ENCODE measurements at regions not wholly inside any gene's neighbourhood (a gene's known extent, or its start where the extent isn't known, plus 50 kb on each side); places are given as distances from the start of the nearest gene placed in this dataset.
"Not testable (repeated sequence)": the region's sequence is repeated elsewhere in the genome, so short reads cannot be mapped to it uniquely, and the experiment has no call there.

- DNase-seq: no peak
Measured at GRCh38 chrX:16320765-16321355, 153.6 kb downstream of the MAGEB17 start.

- DNase-seq: no peak
Measured at GRCh38 chrX:16333453-16333852, 166.2 kb downstream of the MAGEB17 start.

DNA sequence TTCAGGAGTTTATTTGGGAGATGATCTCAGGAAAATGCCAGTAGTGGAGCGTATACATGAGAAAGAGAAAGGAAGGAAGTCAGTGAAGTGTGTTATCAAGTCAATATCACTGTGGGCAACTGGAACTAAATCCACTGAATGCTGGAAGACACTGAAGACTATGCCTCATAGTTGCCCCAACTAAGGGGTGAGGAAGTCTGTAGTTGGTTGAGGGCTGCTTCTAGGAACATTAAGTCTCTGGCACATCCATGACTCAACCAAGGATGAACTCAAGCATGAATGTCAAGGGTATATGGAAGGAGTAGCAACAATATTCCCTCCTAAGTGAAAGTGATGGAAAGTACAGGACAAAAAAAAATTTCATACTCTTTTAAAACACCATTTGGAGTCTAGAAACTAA, 167.9 kb downstream of the MAGEB17 start:
- no peak for DNase-seq

DNA sequence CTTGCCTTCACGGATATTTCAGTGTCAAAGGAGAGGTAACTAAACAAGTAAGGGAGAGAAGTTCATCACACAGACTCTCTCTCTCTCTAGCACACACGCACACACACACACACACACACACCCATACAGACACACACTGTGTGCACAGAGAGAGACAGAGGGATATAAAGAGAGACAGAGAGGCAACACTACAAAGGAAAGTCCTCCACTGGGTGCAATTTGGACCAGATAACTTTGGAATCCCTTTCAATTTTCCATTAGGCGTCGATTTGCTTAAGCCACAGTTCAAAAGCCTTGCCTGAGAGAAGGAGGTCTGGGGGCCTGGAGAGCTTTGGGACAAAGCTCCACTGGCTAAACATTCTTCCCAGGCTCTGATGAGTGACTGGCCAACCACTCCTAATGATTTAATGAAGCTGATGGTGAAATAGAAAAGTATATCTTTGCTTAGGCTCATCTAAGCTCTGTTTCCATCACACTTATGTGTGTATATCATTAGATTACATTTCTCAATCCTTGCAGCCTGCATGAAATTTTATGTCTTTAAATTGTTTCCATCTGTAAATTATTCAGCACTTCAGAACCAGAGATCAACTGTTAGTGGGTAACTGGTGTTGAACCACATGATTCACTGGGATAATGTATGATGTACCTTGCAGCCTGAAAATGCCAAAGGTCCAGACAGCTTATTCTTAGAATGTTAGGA, 180.8 kb downstream of the MAGEB17 start:
- DNase-seq: no peak

GRCh38 chrX:16357902-16358301, 190.6 kb downstream of the MAGEB17 start:
- DNase-seq: no peak

GRCh38 chrX:16360056-16360455, 192.8 kb downstream of the MAGEB17 start:
- not testable (repeated sequence) for DNase-seq

DNA sequence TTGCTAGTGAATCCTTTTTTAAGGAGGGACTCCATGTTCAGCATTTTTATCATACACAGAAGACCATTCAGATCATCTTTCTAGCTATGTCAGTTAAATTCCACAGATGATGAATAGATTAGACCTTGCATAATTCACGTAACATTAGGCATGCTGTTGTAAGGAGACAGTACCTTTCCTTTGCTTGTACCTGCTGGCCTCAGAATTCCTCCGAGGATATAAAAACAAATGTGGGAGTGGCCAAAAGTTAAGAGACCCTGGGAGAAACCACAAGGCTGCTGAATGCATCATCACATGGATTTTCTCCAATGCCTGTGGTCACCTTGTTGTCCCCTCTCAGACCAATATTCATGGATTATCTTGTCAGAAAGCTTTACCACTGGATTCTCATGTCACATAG, 201.4 kb downstream of the MAGEB17 start:
- no peak for DNase-seq

DNA sequence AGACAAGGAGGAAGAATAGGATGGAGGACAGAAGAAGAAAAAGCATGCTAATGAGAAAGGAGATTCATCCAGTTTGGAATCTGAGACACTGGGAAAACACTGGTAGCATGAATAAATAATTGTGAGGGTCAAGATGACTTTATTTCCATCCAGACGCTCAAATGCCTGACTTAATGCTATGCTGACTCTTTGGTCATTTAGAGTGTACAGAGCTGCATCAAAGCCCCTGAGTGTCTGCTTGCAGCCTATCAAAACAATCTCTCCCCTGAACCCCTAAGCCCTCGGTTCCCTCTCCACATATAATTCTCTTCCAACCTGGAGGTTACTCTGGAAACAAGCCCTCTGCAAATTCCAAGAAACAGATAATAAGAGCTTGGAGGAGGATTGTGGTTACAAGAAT, 208.8 kb downstream of the MAGEB17 start:
- no peak for DNase-seq

- DNase-seq: no peak
Measured at GRCh38 chrX:16386126-16386525, 218.8 kb downstream of the MAGEB17 start.

DNA sequence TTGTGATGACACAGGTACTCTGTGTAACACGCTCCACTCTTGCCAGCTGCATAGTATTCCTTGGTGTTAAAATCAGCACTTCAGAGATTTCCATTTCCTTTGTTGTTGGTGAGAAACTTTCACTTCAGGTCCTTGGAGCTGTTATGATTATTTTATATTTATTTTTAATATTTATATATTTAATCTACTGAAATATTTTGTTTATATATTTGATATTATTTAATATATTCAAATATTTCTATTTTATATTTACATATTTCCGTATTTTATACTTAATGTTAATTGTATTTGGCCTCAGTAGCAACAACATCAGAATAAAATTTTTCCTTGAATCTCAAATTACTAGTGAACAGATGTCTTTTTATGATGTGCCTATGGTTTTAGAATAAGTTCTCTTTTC, 225.3 kb downstream of the MAGEB17 start:
- DNase-seq: no peak

DNA sequence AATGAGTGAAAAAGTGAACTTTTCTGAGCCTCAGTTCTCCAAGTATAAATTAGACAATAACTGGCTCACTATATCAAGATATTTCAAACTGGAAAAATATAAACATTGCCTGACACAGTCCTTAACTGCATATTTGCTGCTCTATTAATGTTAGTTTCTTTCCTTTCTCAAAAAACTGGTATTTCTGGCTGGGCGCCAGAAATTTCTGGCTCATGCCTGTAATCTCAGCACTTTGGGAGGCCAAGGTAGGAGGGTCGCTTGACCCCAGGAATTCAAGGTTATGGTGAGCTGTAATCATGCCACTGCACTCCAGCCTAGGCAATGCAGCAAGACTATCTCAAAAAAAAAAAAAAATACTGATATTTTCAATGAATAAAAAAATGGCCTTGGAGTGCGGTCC, 227.0 kb downstream of the MAGEB17 start:
- no peak for DNase-seq

DNA sequence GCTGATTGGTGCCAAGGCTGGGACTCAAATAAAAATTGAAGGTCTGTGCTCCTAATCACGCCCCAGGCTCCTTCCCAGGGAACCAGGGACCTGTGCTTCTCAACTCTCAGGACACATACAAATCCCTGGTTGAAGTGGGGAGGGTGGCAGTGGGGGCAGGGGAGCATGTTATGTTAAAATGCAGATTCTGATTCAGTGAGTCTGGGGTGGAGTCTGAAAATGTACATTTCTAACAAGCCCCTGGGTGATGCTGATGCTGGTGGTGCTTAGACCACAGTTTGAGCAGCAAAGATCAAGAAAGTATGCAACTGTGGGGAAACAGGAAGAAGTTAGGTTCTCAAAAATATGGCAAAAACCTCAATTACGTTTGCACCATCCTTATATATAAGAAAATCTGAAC, 236.5 kb downstream of the MAGEB17 start:
- no peak for DNase-seq

DNA sequence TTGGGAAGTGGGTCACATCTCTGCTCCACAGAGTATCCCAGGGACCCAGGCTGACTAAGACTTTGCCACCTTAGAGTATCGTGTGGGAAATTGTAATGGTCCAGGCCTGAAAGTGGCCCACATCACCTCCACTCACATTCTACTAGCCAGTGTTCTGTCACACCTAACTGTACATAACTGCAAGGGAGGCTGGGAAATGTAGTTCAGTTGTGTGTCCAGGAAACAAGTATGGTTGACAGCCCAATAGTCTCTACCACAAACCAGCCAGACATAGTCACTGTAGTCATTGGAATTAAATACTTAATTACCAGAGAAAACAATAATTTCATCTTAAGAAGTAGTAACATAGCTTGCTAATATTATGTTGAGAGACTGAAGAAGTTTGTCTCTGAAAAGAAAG, 233.4 kb upstream of the S100G start:
- no peak for DNase-seq

GRCh38 chrX:16418650-16419049, 231.3 kb upstream of the S100G start:
- DNase-seq: no peak

DNA sequence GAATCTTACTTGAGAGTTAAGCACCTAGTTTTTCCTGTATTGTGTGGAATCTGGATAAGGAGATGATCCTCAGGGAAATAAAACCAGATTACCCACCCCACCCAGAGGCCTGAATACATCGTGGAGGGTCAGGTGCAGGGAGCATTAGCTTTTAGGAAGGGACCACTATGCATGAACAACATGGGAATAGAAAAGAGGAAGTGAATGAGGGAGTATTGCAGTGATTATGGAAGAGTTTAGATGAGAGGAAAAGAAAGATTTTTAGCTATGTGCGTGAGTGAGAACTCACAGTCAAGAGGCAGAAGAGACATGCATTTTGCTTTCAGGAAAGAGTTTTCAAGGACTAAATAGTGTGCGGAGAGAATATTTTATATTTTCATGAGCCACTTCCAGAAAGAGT, 222.3 kb upstream of the S100G start:
- no peak for DNase-seq

DNA sequence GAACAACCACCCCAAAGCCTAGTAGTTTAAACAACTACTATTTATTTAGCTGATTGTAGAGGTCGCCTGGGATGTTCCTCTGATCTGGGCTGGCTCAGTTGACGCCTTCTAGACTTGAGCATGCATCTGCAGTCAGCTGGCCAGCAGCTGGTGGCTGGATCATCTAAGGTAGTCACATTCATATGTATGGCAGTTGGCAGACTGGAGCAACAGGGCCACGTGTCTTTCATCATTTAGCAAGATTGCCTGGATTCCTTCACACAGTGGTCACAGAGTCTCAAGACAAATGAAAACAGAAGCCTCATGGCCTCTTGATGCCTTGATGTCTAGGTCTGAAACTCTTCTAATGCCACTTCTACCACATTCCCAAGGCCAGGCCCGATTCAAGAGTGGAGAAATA, 220.6 kb upstream of the S100G start:
- no peak for DNase-seq

DNA sequence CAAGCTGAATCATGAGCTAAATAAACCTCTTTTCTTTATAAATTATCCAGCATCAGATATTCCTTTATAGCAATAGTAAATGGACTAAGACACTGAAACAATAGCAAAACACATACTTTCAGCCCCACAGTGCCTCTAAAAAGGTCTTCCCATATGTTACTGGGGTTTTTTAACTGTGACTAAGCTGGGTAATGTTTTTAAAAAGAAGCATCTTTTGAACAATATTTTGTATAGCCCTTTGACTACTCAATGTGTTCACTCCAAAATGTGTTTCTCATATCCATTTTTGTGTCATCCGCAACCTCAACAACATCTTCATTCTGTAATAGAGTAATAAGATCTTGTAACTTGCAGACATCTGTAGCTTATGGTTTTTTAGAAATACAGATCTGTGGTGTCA, 218.7 kb upstream of the S100G start:
- DNase-seq: no peak

DNA sequence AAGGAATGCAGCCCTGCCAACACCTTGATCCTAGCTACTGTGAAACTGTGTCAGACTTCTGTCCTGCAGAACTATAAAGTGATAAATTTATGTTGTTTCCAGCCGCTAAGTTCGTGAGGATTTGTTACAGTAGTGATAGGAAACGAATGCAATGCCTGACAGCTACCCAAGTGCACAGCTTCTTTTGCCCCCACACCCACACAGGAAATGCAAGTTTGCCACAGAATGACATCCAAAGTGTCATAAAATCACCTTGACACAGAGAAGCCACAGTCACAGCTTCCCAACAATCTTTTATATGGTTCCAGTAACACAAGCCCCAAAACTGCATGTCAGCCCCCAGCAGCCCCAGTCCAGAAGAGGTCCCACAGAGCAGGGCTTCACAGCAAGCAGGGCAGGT, 216.9 kb upstream of the S100G start:
- DNase-seq: no peak

DNA sequence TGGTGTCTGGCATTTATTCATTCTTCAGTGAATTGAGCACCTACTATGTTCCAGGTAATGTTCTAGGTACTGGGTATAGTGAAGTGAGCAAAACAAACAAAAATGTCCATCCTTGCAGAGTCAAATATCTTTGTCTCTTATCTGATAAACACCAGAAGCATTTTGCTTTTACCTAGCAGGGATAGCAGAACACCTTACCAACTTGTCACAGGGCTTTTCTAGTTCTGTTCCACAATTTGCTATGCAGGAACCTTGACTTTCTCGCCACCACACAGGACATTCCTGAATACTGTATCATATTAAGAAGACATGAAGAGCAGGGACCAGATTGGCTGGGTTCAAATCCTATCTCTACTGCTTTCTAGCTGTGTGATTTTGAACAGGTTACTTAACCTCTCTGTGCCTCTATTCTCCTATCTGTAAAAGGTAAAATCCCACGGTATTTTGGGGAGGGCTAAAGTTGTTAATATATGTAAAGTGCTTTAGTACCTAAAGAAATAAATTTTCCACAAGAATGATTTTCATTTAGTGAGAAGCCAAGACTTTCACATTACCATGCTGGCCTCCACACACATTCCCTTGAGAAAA, 214.5 kb upstream of the S100G start:
- DNase-seq: no peak

- peak; percentile 82 for DNase-seq
Measured at GRCh38 chrX:16436348-16437188, 213.4 kb upstream of the S100G start.

GRCh38 chrX:16440446-16440845, 209.5 kb upstream of the S100G start:
- DNase-seq: no peak

DNA sequence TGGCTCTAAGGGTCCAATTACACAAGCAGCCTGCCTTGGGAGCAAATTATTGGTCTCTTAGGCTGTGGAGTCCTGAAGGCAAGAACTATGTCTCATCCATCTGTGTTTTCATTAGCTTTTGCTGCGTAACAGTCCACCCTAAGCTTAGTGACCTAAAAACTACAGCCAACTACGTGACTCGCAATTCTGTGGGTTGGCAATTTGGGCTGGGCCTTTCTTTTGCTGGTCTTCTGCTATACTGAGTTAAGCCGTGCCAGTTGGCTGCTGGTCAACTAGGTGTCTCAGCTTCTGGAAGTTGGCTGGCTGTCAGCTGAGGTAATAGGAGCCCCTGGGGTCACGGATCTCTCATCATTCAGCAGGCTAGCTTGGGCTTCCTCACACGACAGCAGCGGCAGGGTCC, 205.6 kb upstream of the S100G start:
- no peak for DNase-seq

DNA sequence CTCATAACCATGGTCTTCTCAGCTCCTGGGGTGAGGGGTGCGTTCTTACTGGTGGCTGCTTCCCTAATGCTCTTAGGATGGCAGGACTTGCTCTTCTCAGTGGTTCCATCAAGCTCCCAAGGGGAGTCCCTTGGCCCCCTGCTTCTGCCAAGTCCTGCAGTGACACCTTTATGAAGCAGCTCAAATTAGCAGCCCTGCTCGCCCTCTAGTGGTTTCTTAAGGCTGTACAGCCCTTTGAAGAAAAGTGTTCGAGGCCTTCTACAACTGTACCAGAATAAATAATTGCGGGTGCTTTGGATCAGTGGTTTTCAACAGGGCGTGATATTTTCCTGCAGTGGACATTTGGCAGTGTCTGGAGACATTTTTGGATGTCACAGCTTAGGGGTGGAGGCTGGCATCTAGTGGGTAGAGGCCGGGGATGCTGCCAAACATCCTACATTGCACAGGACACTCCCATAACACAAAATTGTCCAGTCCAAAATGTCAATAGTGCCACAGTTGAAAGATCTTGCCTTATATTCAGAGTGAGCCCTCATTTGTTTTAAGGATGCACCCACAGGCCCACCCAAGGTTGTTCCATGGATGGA, 204.7 kb upstream of the S100G start:
- DNase-seq: peak; percentile 16

Data from suppressor macrophage treated with lipopolysaccharide for 4 hours (primary cell).